ENCODE measurements at regions not wholly inside any gene's neighbourhood (a gene's known extent, or its start where the extent isn't known, plus 50 kb on each side); places are given as distances from the start of the nearest gene placed in this dataset.

GRCh38 chr9:108053555-108054061 lies 564.0 kb upstream of the KLF4 start:
- CTCF ChIA-PET, result no interaction called here
- Mint-ChIP-seq H3K27ac (no peak overlapping the region), H3K9me3 (no peaks in the 10 kb centered on the region), H3K27me3 (peaks cover 2% of the 10 kb centered on the region), H3K4me3 (no peak overlapping the region), H3K36me3 (ENCODE audit: low read depth) (no peaks in the 10 kb centered on the region), H3K4me1 (no peaks in the 10 kb centered on the region)
- ATAC-seq (ENCODE audit: low read depth), result no peak
- no peak for DNase-seq
- POLR2A ChIA-PET, result no interaction called here
- TF ChIP-seq CTCF (IDR thresholded peaks at IDR 0.05), result no peak
- intact Hi-C loops (cut with micrococcal nuclease), result no loop called here

GRCh38 chr9:108052431-108053080 lies 563.0 kb upstream of the KLF4 start:
- no peak overlapping the region for H3K4me3 Mint-ChIP-seq
- no peaks in the 10 kb centered on the region for H3K4me1 Mint-ChIP-seq
- no peak for TF ChIP-seq CTCF (IDR thresholded peaks at IDR 0.05)
- POLR2A ChIA-PET, result no interaction called here
- DNase-seq, result no peak
- CTCF ChIA-PET, result no interaction called here
- H3K27me3 Mint-ChIP-seq, result peaks cover 2% of the 10 kb centered on the region
- intact Hi-C loops (cut with micrococcal nuclease), result no loop called here
- H3K36me3 Mint-ChIP-seq (ENCODE audit: low read depth), result no peaks in the 10 kb centered on the region
- no peak for ATAC-seq (ENCODE audit: low read depth)
- H3K9me3 Mint-ChIP-seq, result no peaks in the 10 kb centered on the region
- H3K27ac Mint-ChIP-seq, result no peak overlapping the region

- no peak for TF ChIP-seq CTCF (IDR thresholded peaks at IDR 0.05)
- no peaks in the 10 kb centered on the region for H3K4me1 Mint-ChIP-seq
- peaks cover 5% of the 10 kb centered on the region for H3K27me3 Mint-ChIP-seq
- ChIA-PET CTCF (no interaction called here), POLR2A (no interaction called here)
- H3K9me3 Mint-ChIP-seq, result no peaks in the 10 kb centered on the region
- no peaks in the 10 kb centered on the region for H3K36me3 Mint-ChIP-seq (ENCODE audit: low read depth)
- H3K4me3 Mint-ChIP-seq, result no peak overlapping the region
- no peak overlapping the region for H3K27ac Mint-ChIP-seq
- no peak for ATAC-seq (ENCODE audit: low read depth)
- no peak for DNase-seq
- intact Hi-C loops (cut with micrococcal nuclease), result no loop called here
Measured at GRCh38 chr9:108050894-108051293, 561.3 kb upstream of the KLF4 start.

DNA sequence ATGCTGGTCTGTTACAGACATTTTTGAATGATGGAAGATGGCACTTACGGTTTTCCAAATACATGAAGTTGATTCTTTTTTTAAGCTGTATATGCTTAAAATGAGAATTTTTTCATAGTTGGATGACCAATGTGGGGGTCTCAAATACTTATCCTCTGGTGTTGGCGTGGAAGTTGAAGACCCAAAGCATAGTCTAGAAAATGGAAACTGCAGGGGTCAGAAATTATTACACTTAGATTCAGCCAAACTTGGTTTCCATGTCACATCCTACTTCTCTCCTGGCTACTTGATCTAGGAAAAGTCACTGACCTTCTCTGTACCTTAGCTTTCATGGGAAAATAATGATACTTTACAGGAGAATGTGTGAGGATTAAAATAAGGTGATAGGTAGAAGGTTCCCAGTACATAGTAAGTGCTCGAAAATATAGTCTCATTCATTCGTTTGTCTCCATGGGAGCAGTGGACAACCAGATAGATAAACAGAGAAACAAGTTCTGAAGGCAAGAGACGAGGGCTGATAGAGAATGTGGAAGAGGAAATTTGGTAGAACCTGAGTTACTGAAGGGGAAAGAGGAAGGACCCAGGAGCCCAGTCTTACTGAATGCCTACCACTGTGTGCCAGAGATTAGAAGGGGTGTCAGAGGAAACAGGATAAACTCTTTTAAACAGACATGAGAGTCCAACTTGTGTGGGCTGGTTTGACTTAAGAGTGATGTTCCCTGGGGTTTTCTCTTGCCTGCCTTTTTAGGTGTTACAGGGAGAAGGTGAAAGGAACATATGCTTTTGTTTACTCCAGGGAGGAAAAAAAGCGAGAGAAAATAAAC lies 560.3 kb upstream of the KLF4 start:
- intact Hi-C loops (cut with micrococcal nuclease), result no loop called here
- no peak for DNase-seq
- POLR2A ChIA-PET, result no interaction called here

More for the DNA sequence above, 560.3 kb upstream of the KLF4 start:
- TF ChIP-seq CTCF (IDR thresholded peaks at IDR 0.05), result no peak
- Mint-ChIP-seq H3K4me3 (no peak overlapping the region), H3K27me3 (peaks cover 3% of the 10 kb centered on the region), H3K4me1 (no peaks in the 10 kb centered on the region), H3K27ac (no peak overlapping the region), H3K36me3 (ENCODE audit: low read depth) (no peaks in the 10 kb centered on the region), H3K9me3 (no peaks in the 10 kb centered on the region)
- CTCF ChIA-PET, result no interaction called here
- no peak for ATAC-seq (ENCODE audit: low read depth)
